HUES6 (cell line): ENCODE measurements at regions not wholly inside any gene's neighbourhood (a gene's known extent, or its start where the extent isn't known, plus 50 kb on each side); places are given as distances from the start of the nearest gene placed in this dataset.

ENCODE experiments used
- H3K27ac ChIP-seq: 2 replicates; pipeline ENCODE4 v1.7.0; 2013; ENCODE audit warnings: low read depth, mild to moderate bottlenecking, low read length, inconsistent platforms
- H3K27me3 ChIP-seq: 2 replicates; pipeline ENCODE4 v1.6.1; 2013; ENCODE audit warnings: low read length; ENCODE audit not compliant: control insufficient read depth, insufficient read depth
- H3K36me3 ChIP-seq: 2 replicates; pipeline ENCODE4 v1.6.1; 2013; ENCODE audit warnings: low read length; ENCODE audit not compliant: control insufficient read depth, insufficient read depth
- H3K4me1 ChIP-seq: 2 replicates; pipeline ENCODE4 v1.6.1; 2013; ENCODE audit warnings: low read length; ENCODE audit not compliant: control insufficient read depth, insufficient read depth
- H3K4me3 ChIP-seq: 2 replicates; pipeline ENCODE4 v1.5.1; 2013; ENCODE audit warnings: low read depth, low read length
- H3K9ac ChIP-seq: one replicate; pipeline ENCODE4 v1.6.1; 2013; ENCODE audit warnings: mild to moderate bottlenecking, low read length
- H3K9me3 ChIP-seq: 2 replicates; pipeline ENCODE4 v1.6.1; 2013; ENCODE audit warnings: low read depth, low read length; ENCODE audit not compliant: control insufficient read depth, insufficient read depth

DNA sequence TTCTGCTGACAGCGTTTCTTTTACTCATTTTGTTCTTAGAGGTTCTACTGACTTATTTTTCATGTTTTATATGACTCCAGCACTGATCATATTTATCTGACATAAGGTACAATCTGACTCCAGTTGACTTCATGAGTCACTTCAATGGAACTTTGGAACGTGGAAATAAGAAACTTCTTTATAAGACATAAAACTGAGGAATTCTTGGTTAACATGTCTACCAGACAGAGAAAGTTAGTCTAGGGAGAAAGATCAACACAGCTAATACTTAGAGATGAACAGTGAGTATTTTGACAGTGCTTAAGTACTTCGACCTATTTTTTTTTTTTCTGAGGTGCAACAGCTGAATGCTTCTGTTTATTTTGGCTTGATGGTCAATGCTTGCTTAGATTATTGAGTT lies 679.5 kb downstream of the KCNJ2 start:
- no peaks in the 10 kb centered on the region for H3K9me3 ChIP-seq

DNA sequence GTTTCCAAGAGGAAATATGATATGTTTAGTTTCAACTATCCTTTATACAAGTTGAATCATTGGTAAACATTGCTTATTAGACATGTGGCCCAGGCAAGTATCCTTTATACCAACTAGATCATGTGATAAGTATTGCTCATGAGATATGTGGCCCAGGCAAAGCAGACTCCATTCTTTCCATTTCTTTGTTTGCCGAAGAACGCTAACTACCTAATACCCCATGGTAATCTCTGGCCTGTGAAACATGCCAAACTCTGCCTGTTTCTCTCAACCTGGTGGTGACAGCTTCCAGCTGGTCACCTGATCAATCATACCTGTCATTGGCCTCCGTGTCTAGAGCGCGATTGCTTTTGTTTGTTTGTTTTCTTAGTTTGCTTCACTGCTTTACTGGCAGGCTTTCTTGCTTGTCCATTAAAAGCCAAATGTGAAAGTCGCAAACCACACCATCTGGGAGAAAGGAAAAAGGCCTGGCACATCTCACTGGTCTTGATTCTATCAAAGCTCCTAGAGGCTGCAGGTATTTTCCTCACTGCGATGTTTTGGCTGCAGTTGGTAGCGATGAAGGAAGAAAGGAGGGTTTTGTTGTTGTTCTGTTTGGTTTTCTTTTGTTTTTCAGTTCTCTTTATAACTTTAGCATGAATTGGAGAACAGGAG lies 686.2 kb downstream of the KCNJ2 start:
- Histone ChIP-seq H3K36me3 (no peaks in the 10 kb centered on the region), H3K9me3 (peaks cover 4% of the 10 kb centered on the region), H3K4me1 (no peaks in the 10 kb centered on the region), H3K9ac (no peak overlapping the region), H3K27me3 (no peaks in the 10 kb centered on the region), H3K4me3 (no peak overlapping the region), H3K27ac (no peak overlapping the region)

More for the DNA sequence above, 679.5 kb downstream of the KCNJ2 start:
- H3K4me3 ChIP-seq: no peak overlapping the region
- no peaks in the 10 kb centered on the region for H3K27me3 ChIP-seq
- H3K27ac ChIP-seq: no peak overlapping the region
- no peaks in the 10 kb centered on the region for H3K4me1 ChIP-seq
- no peaks in the 10 kb centered on the region for H3K36me3 ChIP-seq
- H3K9ac ChIP-seq: no peak overlapping the region

DNA sequence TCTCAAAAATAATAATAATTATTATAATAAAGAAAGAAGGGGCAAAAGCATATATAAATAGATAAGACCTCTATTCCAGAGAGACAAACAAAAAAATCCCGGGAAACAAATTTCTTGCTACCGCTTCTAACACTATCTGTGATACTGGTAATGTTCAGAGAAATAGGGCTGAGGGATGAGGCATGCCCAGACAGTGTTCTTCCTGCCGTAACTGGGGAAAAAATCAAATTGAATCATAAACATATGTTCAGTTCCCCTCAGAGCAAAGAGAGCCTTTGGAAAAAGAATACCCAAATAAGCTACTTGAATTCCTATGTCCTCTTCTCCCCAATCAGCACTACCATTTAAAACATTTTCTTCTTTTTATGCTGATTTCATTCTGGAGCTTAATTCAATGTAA lies 688.0 kb downstream of the KCNJ2 start:
- Histone ChIP-seq H3K27ac (no peak overlapping the region), H3K4me1 (no peaks in the 10 kb centered on the region), H3K4me3 (no peak overlapping the region), H3K36me3 (no peaks in the 10 kb centered on the region), H3K9ac (no peak overlapping the region), H3K27me3 (no peaks in the 10 kb centered on the region), H3K9me3 (peaks cover 21% of the 10 kb centered on the region)

DNA sequence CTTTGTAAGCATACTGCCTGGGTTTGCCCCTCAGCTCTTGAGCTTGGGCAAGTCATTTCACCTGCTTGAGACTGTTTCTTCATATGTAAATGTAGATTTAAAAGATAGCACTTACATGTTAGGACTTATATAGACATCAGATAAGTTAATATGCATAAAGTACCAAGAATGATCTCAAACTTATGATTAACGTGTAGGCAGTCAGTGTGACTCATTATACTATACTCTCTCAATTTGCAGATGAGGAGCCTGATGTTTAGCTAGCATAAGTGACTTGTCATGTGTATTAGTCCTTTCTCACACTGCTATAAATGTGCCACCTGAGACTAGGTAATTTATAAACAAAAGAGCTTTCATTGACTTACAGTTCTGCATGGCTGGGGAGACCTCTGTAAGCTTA lies 690.5 kb downstream of the KCNJ2 start:
- H3K36me3 ChIP-seq: no peaks in the 10 kb centered on the region; the same call in 1 of the 2 replicates
- no peaks in the 10 kb centered on the region for H3K27me3 ChIP-seq
- H3K4me3 ChIP-seq: no peak overlapping the region
- H3K9ac ChIP-seq: no peak overlapping the region
- peaks cover 43% of the 10 kb centered on the region for H3K9me3 ChIP-seq
- H3K4me1 ChIP-seq: no peaks in the 10 kb centered on the region
- H3K27ac ChIP-seq: no peak overlapping the region

DNA sequence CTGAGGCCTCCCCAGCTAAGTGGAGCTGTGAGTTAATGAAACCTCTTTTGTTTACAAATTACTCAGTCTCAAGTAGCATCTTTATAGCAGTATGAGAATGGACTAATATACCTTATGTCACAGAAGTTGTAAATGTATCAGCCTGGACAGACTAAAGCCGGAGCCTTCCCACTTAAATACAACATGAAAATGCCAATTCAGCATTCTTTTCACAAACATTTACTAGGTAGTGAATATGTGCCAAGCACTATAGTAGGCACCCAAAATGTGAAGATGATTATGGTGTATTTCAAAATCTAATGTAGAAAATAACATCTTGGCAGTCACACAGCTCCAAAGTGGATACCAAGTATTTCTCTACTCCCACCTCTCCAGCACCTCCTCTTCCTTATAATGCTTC lies 693.0 kb downstream of the KCNJ2 start:
- Histone ChIP-seq H3K27ac (no peak overlapping the region), H3K4me1 (no peaks in the 10 kb centered on the region), H3K27me3 (no peaks in the 10 kb centered on the region), H3K9ac (no peak overlapping the region), H3K36me3 (no peaks in the 10 kb centered on the region; the same call in 1 of the 2 replicates), H3K4me3 (no peak overlapping the region), H3K9me3 (peaks cover 43% of the 10 kb centered on the region)

DNA sequence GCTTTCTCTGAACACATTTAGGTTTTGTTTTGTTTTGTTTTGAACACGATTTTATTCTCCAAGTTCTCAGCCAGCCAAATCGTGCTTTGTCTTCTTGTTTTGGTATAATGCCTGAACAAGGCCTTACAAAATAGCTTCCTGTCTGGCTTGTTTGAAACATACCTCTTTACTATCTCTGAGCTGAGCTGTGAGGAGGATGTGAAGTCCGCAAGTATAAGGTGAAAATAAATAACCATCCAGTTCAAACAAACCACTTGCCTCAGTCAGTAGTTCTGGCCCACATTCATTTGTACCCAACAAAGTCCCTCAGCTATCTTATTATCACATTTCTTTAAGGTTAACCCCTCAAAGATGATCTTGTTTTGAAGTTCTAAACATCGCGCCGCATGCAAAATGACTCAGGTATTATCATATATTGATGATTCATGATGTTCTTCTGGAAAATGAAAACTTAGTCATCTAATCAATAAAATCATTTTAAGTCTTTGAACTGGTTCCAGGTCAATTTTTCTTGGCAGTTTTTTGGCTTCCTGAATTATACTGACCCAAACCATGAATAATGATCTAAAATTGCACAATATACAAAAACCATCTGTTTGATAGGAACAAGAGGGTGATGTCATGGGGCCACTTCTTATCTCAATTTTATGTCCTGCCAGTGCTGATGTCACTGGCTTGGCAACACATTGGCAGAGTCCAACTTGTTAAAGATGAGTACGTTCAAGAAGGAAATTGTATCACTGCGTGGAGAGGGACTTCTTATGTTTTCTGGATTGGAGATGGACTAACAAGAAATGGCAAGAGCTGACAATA lies 694.3 kb downstream of the KCNJ2 start:
- H3K9me3 ChIP-seq: peaks cover 43% of the 10 kb centered on the region
- no peak overlapping the region for H3K27ac ChIP-seq
- no peak overlapping the region for H3K9ac ChIP-seq
- H3K4me3 ChIP-seq: no peak overlapping the region
- H3K36me3 ChIP-seq: no peaks in the 10 kb centered on the region; the same call in 1 of the 2 replicates
- H3K4me1 ChIP-seq: peaks cover 8% of the 10 kb centered on the region; the same call in 1 of the 2 replicates
- no peaks in the 10 kb centered on the region for H3K27me3 ChIP-seq

DNA sequence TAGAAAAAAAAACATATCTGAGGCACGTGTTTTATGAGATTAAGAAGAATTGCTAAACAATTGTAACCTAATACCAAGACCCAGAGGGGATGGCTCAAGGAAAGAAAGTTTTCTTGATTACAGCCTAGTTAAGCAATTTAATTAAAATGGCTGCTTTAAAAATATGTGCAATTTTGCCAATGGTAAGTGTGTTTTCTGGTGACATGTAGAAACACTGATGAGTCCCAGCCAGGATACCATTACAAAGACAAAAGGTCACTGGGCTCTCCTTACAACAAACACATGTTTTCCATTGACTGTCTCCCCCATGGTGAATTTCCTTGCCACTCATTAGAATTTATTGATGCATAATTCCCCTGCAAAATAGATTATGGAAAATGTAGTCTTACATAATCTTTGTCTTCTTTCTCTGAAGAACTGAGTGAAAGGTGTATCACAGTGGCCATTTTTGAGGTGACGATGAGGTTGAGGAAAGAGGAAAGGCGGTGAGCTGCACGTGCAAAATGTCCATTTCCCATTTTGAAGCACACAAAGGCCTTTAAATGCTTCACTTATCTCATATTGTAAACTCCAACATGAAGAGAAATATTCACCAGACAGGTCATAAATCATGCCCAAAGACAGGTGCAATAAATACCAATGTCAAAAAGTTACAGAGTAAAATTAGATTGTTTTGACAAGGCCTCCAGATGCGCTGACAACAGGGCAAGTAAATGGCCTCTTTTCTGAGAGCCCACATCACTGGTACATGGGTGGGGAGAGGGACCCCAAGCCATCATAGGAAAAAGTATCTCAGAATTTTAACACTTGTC lies 696.9 kb downstream of the KCNJ2 start:
- no peak overlapping the region for H3K4me3 ChIP-seq
- H3K27me3 ChIP-seq: no peaks in the 10 kb centered on the region
- H3K9ac ChIP-seq: no peak overlapping the region
- H3K36me3 ChIP-seq: no peaks in the 10 kb centered on the region; the same call in 1 of the 2 replicates
- H3K4me1 ChIP-seq: peaks cover 27% of the 10 kb centered on the region
- no peak overlapping the region for H3K27ac ChIP-seq
- peaks cover 34% of the 10 kb centered on the region for H3K9me3 ChIP-seq

DNA sequence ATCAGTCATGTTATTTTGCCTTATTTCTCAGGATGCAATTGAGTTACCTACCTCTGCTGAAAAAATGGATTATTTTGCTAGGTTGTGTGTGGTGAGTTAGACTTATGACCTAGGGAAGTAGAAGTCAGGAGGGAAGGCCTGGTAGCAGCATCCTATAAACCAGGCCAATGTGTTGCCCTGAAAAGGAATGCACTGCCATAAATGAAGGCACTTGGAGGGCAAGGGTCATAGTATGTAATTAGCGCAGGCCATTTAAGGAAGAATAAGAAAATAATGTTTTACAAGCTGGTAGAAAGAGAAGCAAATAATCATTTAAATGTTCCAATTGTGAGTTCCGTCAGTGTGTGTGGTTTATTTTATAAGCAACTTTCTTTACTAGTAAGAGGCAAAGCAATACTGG lies 698.8 kb downstream of the KCNJ2 start:
- Histone ChIP-seq H3K27ac (no peak overlapping the region), H3K9ac (no peak overlapping the region), H3K36me3 (no peaks in the 10 kb centered on the region; the same call in 1 of the 2 replicates), H3K9me3 (peaks cover 15% of the 10 kb centered on the region), H3K4me1 (peaks cover 32% of the 10 kb centered on the region), H3K4me3 (no peak overlapping the region), H3K27me3 (no peaks in the 10 kb centered on the region)

DNA sequence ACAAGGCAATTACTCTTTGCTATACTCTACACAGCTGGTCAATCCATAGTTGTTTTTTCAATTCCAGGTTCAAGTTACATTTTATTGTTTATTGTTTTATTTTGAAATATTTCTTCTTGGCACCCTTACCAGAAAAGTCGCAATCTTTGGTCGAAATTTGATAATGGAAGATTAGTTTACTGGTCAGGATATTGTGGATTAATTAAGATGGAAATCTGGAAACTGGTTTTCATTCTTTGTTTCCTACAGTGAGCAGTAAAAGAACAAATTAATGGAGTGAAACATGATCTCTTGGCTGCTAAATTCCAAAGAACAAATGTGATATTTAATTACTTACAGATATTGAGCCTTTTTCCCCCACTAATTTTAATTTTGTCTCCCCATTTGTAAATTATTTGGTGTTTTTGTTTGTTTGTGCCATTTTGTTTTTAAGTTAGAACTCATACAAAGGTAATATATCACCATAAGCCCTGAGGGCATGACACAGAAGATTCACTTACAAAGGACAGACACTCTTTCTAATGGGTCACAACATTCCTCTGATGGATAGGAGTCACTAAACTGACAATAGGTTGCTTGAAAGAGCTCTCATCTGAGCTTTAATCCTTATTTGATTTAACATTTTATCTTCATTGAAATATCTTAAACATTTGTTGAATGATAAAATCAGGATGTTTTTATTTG lies 700.2 kb downstream of the KCNJ2 start:
- H3K4me1 ChIP-seq: peaks cover 32% of the 10 kb centered on the region
- no peak overlapping the region for H3K9ac ChIP-seq
- H3K27ac ChIP-seq: peak overlapping the region; percentile 91
- H3K4me3 ChIP-seq: no peak overlapping the region
- no peaks in the 10 kb centered on the region for H3K27me3 ChIP-seq
- H3K36me3 ChIP-seq: no peaks in the 10 kb centered on the region
- peaks cover 2% of the 10 kb centered on the region; the same call in 1 of the 2 replicates for H3K9me3 ChIP-seq

DNA sequence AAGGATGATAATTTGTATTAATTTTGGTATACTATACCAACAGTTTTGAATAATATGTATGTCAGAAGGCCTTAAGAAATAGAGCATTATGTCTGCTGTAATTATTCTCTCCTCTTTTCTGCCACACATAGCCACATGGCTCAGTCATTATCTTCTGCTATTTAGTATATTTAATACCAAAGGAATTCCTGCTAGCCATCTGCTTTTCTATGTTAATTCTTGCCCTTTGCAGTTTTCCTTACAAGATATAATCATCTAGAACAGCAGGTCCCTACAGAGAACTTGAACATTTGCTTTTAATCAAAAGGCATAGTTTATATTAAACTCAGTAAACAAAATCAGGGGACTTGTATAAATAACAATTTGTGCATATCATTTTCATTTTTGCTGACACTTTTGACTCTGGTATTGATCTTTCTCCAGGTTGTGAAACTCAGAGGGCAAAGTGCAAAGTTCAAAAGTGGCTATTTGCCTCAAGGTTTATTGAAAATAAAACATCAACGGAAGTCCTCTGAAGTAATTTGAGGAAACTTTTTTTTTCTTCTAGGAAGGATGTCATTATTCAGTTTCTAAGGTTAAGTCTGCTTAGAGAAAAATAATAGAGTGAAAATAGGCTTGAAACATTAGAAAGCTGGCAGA lies 702.0 kb downstream of the KCNJ2 start:
- no peak overlapping the region for H3K27ac ChIP-seq
- H3K36me3 ChIP-seq: no peaks in the 10 kb centered on the region
- no peak overlapping the region for H3K9ac ChIP-seq
- H3K4me3 ChIP-seq: no peak overlapping the region
- no peaks in the 10 kb centered on the region for H3K27me3 ChIP-seq
- H3K4me1 ChIP-seq: peaks cover 32% of the 10 kb centered on the region
- H3K9me3 ChIP-seq: no peaks in the 10 kb centered on the region
